ENCODE measurements at regions not wholly inside any gene's neighbourhood (a gene's known extent, or its start where the extent isn't known, plus 50 kb on each side); places are given as distances from the start of the nearest gene placed in this dataset.

DNA sequence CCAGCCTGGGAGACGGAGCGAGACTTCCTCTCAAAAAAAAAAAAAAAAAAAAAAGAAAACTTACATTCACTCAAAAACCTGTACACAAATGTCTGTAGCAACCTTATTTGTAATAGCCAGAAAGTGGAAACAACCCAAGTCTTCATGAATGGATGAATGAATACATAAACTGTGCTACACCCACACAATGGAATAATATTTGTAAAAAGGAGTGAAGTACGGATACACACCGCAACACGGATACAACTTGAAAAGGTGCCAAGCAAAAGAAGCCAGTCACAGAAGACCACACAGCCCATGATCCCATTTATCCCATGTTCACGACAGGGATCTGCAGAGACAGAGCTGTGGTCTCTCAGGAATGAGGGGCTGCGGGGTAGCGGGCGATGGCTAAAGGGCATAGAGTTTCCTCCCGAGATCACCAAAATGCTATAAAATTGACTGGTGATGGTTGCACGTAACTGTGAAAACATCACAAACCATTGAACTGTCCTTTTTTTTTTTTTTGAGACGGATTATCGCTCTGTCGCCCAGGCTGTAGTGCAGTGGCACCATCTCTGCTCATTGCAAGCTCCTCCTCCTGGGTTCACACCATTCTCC, 76.2 kb upstream of the COL5A1 start:
- Histone ChIP-seq H3K27ac (ENCODE audit: insufficient read depth, low read length) (no peak overlapping the region), H3K4me2 (ENCODE audit: extremely low read depth, insufficient read depth, low read length) (no peak overlapping the region), H3K4me3 (replicated peaks in 1 of 4; ENCODE audit: control extremely low read depth in 1 of 4, insufficient read depth in 1 of 4, low read depth in 3 of 4, low read length in 4 of 4) (no peak overlapping the region), H3K9ac (ENCODE audit: insufficient read depth, low read length) (no peak overlapping the region), H3K4me1 (ENCODE audit: control insufficient read depth, extremely low read depth, insufficient read depth, low read length) (no peaks in the 10 kb centered on the region), H3K79me2 (ENCODE audit: control insufficient read depth, insufficient read depth, low read length) (no peaks in the 10 kb centered on the region), H4K20me1 (ENCODE audit: control insufficient read depth, extremely low read depth, insufficient read depth, low read length) (no peaks in the 10 kb centered on the region), H2AFZ (ENCODE audit: low read length) (no peak overlapping the region), H3K9me3 (ENCODE audit: control insufficient read depth, insufficient read depth, low read depth, low read length) (no peaks in the 10 kb centered on the region), H3K27me3 (ENCODE audit: control insufficient read depth, insufficient read depth, low read length) (peaks cover 4% of the 10 kb centered on the region), H3K36me3 (ENCODE audit: control insufficient read depth, insufficient read depth, low read length) (no peaks in the 10 kb centered on the region)
- DNase-seq (ENCODE audit: low read depth in 2 of 2) = peak in 1 of 2 donors; percentile 58
- TF ChIP-seq, protein P1, sequence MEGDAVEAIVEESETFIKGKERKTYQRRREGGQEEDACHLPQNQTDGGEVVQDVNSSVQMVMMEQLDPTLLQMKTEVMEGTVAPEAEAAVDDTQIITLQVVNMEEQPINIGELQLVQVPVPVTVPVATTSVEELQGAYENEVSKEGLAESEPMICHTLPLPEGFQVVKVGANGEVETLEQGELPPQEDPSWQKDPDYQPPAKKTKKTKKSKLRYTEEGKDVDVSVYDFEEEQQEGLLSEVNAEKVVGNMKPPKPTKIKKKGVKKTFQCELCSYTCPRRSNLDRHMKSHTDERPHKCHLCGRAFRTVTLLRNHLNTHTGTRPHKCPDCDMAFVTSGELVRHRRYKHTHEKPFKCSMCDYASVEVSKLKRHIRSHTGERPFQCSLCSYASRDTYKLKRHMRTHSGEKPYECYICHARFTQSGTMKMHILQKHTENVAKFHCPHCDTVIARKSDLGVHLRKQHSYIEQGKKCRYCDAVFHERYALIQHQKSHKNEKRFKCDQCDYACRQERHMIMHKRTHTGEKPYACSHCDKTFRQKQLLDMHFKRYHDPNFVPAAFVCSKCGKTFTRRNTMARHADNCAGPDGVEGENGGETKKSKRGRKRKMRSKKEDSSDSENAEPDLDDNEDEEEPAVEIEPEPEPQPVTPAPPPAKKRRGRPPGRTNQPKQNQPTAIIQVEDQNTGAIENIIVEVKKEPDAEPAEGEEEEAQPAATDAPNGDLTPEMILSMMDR (conservative IDR thresholded peaks at IDR 0.05 in 1 of 2, IDR thresholded peaks at IDR 0.05 in 1 of 2; ENCODE audit: low read depth in 1 of 2, low read length in 2 of 2) = no peak
- TF ChIP-seq EZH2 (IDR thresholded peaks at IDR 0.05; ENCODE audit: low read length, missing control alignments) = no peak

DNA sequence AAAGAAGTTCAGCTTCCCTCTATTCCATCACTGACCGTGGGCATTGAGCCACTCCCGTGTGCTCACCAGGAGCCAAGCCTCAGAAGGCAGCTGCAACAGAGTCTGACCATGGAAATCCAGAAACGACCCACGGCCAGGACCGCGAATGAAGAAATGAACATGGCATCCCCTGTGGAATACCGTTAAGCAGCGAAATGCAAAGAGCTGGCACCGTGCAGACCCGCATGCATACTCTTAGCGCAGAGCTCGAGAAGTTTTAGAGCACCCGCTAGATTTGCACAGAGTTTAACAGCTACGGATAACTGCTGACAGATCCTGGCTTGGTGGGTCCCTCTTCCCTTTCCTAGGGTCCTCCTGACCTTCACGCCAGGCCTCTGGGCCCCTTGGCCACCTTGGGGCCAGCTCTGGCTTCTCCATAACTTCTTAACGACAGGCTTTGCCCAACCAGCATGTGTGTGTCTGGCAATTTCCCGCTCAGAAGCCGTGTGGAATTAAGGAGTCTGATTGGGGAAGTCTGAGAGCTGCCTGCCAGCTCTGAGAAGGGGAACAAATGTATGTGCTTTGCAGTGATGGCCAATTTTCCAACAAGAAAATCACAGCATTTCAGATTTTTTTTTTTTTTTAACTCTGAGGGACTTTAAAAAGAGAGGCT, 75.3 kb upstream of the COL5A1 start:
- TF ChIP-seq EZH2 (IDR thresholded peaks at IDR 0.05; ENCODE audit: low read length, missing control alignments) = no peak
- TF ChIP-seq, protein P1 (conservative IDR thresholded peaks at IDR 0.05 in 1 of 2, IDR thresholded peaks at IDR 0.05 in 1 of 2; ENCODE audit: low read depth in 1 of 2, low read length in 2 of 2) = no peak
- no peaks in the 10 kb centered on the region for H4K20me1 ChIP-seq (ENCODE audit: control insufficient read depth, extremely low read depth, insufficient read depth, low read length)
- H3K4me1 ChIP-seq (ENCODE audit: control insufficient read depth, extremely low read depth, insufficient read depth, low read length) = no peaks in the 10 kb centered on the region
- no peak overlapping the region for H3K4me2 ChIP-seq (ENCODE audit: extremely low read depth, insufficient read depth, low read length)
- no peaks in the 10 kb centered on the region for H3K9me3 ChIP-seq (ENCODE audit: control insufficient read depth, insufficient read depth, low read depth, low read length)
- DNase-seq (ENCODE audit: low read depth in 2 of 2) = no peak
- no peaks in the 10 kb centered on the region for H3K79me2 ChIP-seq (ENCODE audit: control insufficient read depth, insufficient read depth, low read length)
- no peak overlapping the region for H3K27ac ChIP-seq (ENCODE audit: insufficient read depth, low read length)
- no peak overlapping the region for H3K4me3 ChIP-seq (replicated peaks in 1 of 4; ENCODE audit: control extremely low read depth in 1 of 4, insufficient read depth in 1 of 4, low read depth in 3 of 4, low read length in 4 of 4)
- H2AFZ ChIP-seq (ENCODE audit: low read length) = no peak overlapping the region
- H3K27me3 ChIP-seq (ENCODE audit: control insufficient read depth, insufficient read depth, low read length) = peaks cover 4% of the 10 kb centered on the region
- no peak overlapping the region for H3K9ac ChIP-seq (ENCODE audit: insufficient read depth, low read length)
- no peaks in the 10 kb centered on the region for H3K36me3 ChIP-seq (ENCODE audit: control insufficient read depth, insufficient read depth, low read length)

DNA sequence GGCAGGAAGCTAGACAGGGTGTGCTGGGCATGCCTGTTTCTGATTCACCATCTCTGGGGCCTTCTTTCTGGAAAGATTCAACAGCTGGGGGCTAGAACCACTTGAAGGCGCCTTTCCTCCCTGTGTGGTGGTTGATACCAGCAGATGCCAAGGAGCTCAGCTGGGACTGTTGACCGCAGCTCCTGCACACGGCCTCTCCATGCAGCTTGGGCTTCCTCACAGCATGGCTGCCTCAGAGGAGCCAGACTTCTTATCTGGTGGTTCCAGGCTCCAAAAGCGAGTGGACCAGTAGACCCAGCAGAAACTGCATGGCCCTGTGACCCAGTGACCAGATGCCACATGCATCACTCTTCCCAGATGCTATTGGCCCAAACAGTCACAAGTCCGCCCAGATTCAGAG, 74.7 kb upstream of the COL5A1 start:
- H3K4me2 ChIP-seq (ENCODE audit: extremely low read depth, insufficient read depth, low read length) = no peak overlapping the region
- H3K9ac ChIP-seq (ENCODE audit: insufficient read depth, low read length) = no peak overlapping the region
- no peak overlapping the region for H2AFZ ChIP-seq (ENCODE audit: low read length)
- no peaks in the 10 kb centered on the region for H3K36me3 ChIP-seq (ENCODE audit: control insufficient read depth, insufficient read depth, low read length)
- no peaks in the 10 kb centered on the region for H3K9me3 ChIP-seq (ENCODE audit: control insufficient read depth, insufficient read depth, low read depth, low read length)
- no peak overlapping the region for H3K4me3 ChIP-seq (replicated peaks in 1 of 4; ENCODE audit: control extremely low read depth in 1 of 4, insufficient read depth in 1 of 4, low read depth in 3 of 4, low read length in 4 of 4)
- H3K79me2 ChIP-seq (ENCODE audit: control insufficient read depth, insufficient read depth, low read length) = no peaks in the 10 kb centered on the region
- no peak for DNase-seq (ENCODE audit: low read depth in 2 of 2)
- H3K4me1 ChIP-seq (ENCODE audit: control insufficient read depth, extremely low read depth, insufficient read depth, low read length) = no peaks in the 10 kb centered on the region
- H4K20me1 ChIP-seq (ENCODE audit: control insufficient read depth, extremely low read depth, insufficient read depth, low read length) = no peaks in the 10 kb centered on the region
- H3K27me3 ChIP-seq (ENCODE audit: control insufficient read depth, insufficient read depth, low read length) = peaks cover 4% of the 10 kb centered on the region
- TF ChIP-seq, protein P1 (conservative IDR thresholded peaks at IDR 0.05 in 1 of 2, IDR thresholded peaks at IDR 0.05 in 1 of 2; ENCODE audit: low read depth in 1 of 2, low read length in 2 of 2) = no peak
- no peak for TF ChIP-seq EZH2 (IDR thresholded peaks at IDR 0.05; ENCODE audit: low read length, missing control alignments)
- no peak overlapping the region for H3K27ac ChIP-seq (ENCODE audit: insufficient read depth, low read length)
